ENCODE measurements at regions not wholly inside any gene's neighbourhood (a gene's known extent, or its start where the extent isn't known, plus 50 kb on each side); places are given as distances from the start of the nearest gene placed in this dataset.
"Not testable (repeated sequence)": the region's sequence is repeated elsewhere in the genome, so short reads cannot be mapped to it uniquely, and the experiment has no call there.

- Mint-ChIP-seq H3K4me1 (peaks cover 50% of the 10 kb centered on the region), H3K36me3 (ENCODE audit: insufficient read depth) (peaks cover 3% of the 10 kb centered on the region)
Observed at GRCh38 chr1:58966103-58966916, 182.5 kb upstream of the JUN start.

GRCh38 chr1:58966917-58967740 is 183.3 kb upstream of the JUN start:
- Mint-ChIP-seq H3K9me3 (no peaks in the 10 kb centered on the region), H3K27me3 (no peaks in the 10 kb centered on the region), H3K27ac (ENCODE audit: low read depth) (peak overlapping the region; percentile 62), H3K4me1 (peaks cover 56% of the 10 kb centered on the region), H3K4me3 (no peak overlapping the region), H3K36me3 (ENCODE audit: insufficient read depth) (peaks cover 3% of the 10 kb centered on the region)
- DNase-seq (ENCODE audit: low spot score in 2 of 2) (no peak), ATAC-seq (replicated peaks; ENCODE audit: extremely low read depth, poor library complexity, severe bottlenecking) (no peak)

More at GRCh38 chr1:58966103-58966916, 182.5 kb upstream of the JUN start:
- H3K9me3 Mint-ChIP-seq: no peaks in the 10 kb centered on the region
- peak overlapping the region; percentile 62 for H3K27ac Mint-ChIP-seq (ENCODE audit: low read depth)
- ATAC-seq (replicated peaks; ENCODE audit: extremely low read depth, poor library complexity, severe bottlenecking): no peak
- H3K4me3 Mint-ChIP-seq: no peak overlapping the region
- no peak for DNase-seq (ENCODE audit: low spot score in 2 of 2)
- H3K27me3 Mint-ChIP-seq: no peaks in the 10 kb centered on the region

DNA sequence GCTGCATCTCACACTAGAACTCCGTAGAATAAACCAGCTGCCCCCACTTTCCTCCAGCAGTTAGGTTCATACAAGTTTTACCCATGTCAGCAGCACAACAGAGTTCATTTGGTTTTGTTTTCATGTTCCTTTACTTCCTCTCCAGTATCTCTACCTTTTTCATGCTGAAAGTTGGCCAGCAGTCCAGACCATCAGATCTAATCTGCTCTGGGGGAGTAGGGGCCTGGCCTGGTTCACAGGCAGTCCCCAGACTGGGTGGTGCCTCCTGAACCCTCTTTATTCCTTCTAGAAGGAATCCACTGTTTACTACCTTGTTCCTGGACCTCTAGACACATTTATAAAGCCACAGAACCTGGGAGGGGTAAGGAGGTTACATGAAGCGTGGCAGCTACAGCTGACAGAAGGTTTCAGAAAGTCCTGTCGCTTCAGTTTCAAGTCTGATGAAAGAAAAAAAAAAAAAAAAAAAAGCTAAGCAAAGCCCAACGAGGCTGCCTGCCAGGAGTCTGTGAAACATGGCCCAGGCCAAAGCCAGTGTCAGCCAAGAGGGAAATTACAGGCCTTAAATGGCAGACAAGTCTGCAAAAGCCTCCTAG is 184.6 kb upstream of the JUN start:
- peaks cover 57% of the 10 kb centered on the region for H3K4me1 Mint-ChIP-seq
- H3K27me3 Mint-ChIP-seq: no peaks in the 10 kb centered on the region
- DNase-seq (ENCODE audit: low spot score in 2 of 2): peak in 1 of 2 donors; percentile 15
- peak overlapping the region; percentile 23 for H3K4me3 Mint-ChIP-seq
- ATAC-seq (replicated peaks; ENCODE audit: extremely low read depth, poor library complexity, severe bottlenecking): peak; percentile 63
- H3K9me3 Mint-ChIP-seq: no peaks in the 10 kb centered on the region
- peaks cover 3% of the 10 kb centered on the region for H3K36me3 Mint-ChIP-seq (ENCODE audit: insufficient read depth)
- H3K27ac Mint-ChIP-seq (ENCODE audit: low read depth): peak overlapping the region; percentile 84

- peaks cover 55% of the 10 kb centered on the region for H3K4me1 Mint-ChIP-seq
Observed at GRCh38 chr1:58969176-58969575, 185.3 kb upstream of the JUN start.

GRCh38 chr1:58971629-58972140 is 187.8 kb upstream of the JUN start:
- no peaks in the 10 kb centered on the region for H3K27me3 Mint-ChIP-seq
- ATAC-seq (replicated peaks; ENCODE audit: extremely low read depth, poor library complexity, severe bottlenecking) (no peak), DNase-seq (ENCODE audit: low spot score in 2 of 2) (no peak)
- peaks cover 3% of the 10 kb centered on the region for H3K36me3 Mint-ChIP-seq (ENCODE audit: insufficient read depth)
- no peaks in the 10 kb centered on the region for H3K9me3 Mint-ChIP-seq
- no peak overlapping the region for H3K27ac Mint-ChIP-seq (ENCODE audit: low read depth)
- peaks cover 36% of the 10 kb centered on the region for H3K4me1 Mint-ChIP-seq
- H3K4me3 Mint-ChIP-seq: no peak overlapping the region

More at GRCh38 chr1:58969176-58969575, 185.3 kb upstream of the JUN start:
- H3K4me3 Mint-ChIP-seq; DNase-seq (ENCODE audit: low spot score in 2 of 2); H3K9me3 Mint-ChIP-seq; H3K27me3 Mint-ChIP-seq; H3K36me3 Mint-ChIP-seq (ENCODE audit: insufficient read depth): not testable (repeated sequence)
- ATAC-seq (replicated peaks; ENCODE audit: extremely low read depth, poor library complexity, severe bottlenecking): peak; percentile 44
- H3K27ac Mint-ChIP-seq (ENCODE audit: low read depth): peak overlapping the region; percentile 84

GRCh38 chr1:58975888-58976287 is 192.0 kb upstream of the JUN start:
- Mint-ChIP-seq H3K27ac (ENCODE audit: low read depth) (no peak overlapping the region), H3K36me3 (ENCODE audit: insufficient read depth) (no peaks in the 10 kb centered on the region), H3K4me3 (no peak overlapping the region), H3K27me3 (no peaks in the 10 kb centered on the region), H3K4me1 (peaks cover 23% of the 10 kb centered on the region), H3K9me3 (no peaks in the 10 kb centered on the region)
- DNase-seq (ENCODE audit: low spot score in 2 of 2) (no peak), ATAC-seq (replicated peaks; ENCODE audit: extremely low read depth, poor library complexity, severe bottlenecking) (no peak)

DNA sequence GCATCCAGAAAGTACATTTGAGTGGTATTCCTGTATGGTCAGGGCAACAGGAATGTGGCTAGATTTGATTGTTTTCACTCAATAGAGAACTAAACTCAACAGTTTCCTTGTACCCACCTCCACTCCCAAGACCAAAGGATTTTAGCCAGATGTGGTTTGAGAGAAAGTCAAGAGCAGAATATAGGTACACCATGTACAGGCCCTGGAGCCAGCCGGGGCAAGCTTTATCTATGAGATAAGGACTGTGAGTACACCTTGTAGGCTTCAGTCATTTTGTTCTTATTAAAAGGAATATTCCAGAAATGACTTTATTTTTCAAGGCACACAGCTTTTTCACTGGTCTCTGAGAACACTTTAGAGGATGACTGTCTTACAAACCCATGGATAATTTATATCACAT is 192.4 kb upstream of the JUN start:
- no peak overlapping the region for H3K27ac Mint-ChIP-seq (ENCODE audit: low read depth)
- no peaks in the 10 kb centered on the region for H3K27me3 Mint-ChIP-seq
- DNase-seq (ENCODE audit: low spot score in 2 of 2) (no peak), ATAC-seq (replicated peaks; ENCODE audit: extremely low read depth, poor library complexity, severe bottlenecking) (no peak)
- H3K9me3 Mint-ChIP-seq: no peaks in the 10 kb centered on the region
- H3K4me1 Mint-ChIP-seq: peaks cover 23% of the 10 kb centered on the region
- no peak overlapping the region for H3K4me3 Mint-ChIP-seq
- no peaks in the 10 kb centered on the region for H3K36me3 Mint-ChIP-seq (ENCODE audit: insufficient read depth)

DNA sequence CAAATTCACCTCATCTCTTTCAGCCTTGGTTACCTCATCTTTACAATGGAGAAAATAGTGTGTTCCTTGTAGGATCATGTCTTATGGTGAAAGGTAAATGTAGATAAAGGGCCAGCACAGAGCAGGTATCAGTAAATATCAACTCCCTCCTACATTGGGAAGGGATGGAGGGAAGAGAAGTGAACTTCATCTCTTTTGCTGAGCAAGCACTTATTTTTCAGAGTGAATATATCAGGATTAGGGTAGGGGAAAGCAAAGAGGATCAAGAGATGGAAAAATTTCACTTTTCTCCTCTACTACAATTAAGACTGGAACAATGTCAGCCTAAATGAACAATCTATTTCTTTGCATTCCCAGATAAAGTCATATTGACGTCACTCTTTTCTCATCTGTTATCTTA is 193.8 kb upstream of the JUN start:
- Mint-ChIP-seq H3K4me3 (no peak overlapping the region), H3K36me3 (ENCODE audit: insufficient read depth) (no peaks in the 10 kb centered on the region), H3K27ac (ENCODE audit: low read depth) (no peak overlapping the region), H3K27me3 (no peaks in the 10 kb centered on the region), H3K9me3 (no peaks in the 10 kb centered on the region), H3K4me1 (peaks cover 17% of the 10 kb centered on the region)
- DNase-seq (ENCODE audit: low spot score in 2 of 2) (no peak), ATAC-seq (replicated peaks; ENCODE audit: extremely low read depth, poor library complexity, severe bottlenecking) (no peak)

DNA sequence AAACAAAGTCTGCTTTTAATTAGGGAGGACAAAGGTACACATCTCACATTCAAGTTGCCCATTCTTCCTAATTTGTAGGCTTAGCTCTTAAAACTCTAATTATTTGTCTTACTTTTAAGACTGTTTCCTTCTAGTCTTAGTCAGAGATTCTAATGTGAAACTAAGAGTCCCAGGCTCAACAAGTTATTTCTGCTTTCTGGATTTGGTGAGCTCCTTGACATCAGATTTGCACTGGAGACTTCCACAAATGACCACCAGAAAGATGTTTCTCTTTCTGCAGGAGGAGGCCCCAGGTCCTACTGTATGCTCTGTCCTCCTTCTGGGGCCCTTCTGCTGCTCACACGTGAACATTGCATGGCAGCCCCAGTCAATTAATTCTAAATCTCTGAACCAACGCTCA is 194.2 kb upstream of the JUN start:
- DNase-seq (ENCODE audit: low spot score in 2 of 2): no peak
- H3K27ac Mint-ChIP-seq (ENCODE audit: low read depth): no peak overlapping the region
- H3K4me1 Mint-ChIP-seq: peaks cover 17% of the 10 kb centered on the region
- H3K36me3 Mint-ChIP-seq (ENCODE audit: insufficient read depth): no peaks in the 10 kb centered on the region
- H3K4me3 Mint-ChIP-seq: no peak overlapping the region
- ATAC-seq (replicated peaks; ENCODE audit: extremely low read depth, poor library complexity, severe bottlenecking): no peak
- no peaks in the 10 kb centered on the region for H3K9me3 Mint-ChIP-seq
- no peaks in the 10 kb centered on the region for H3K27me3 Mint-ChIP-seq

DNA sequence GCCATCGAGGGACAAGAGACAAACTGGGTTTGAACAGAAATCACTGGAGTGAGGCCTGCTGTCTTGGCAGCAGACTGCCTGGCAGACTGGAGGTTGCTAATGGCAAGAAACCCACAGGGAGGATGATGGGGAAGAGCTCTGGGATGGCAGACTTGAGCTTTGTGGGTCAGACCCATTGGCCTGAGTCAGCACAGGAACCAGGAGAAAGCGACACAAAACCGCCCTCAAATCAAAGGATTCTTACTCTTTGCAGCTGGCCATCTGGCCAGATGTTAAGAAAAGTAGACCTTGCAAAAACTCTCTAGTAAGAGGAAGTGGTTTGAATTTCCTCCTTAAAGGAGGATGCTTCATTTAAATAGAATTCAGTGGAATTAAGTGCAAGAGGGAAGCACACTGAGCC is 195.2 kb upstream of the JUN start:
- H3K9me3 Mint-ChIP-seq: no peaks in the 10 kb centered on the region
- DNase-seq (ENCODE audit: low spot score in 2 of 2): no peak
- peaks cover 22% of the 10 kb centered on the region for H3K4me1 Mint-ChIP-seq
- H3K36me3 Mint-ChIP-seq (ENCODE audit: insufficient read depth): no peaks in the 10 kb centered on the region
- no peak for ATAC-seq (replicated peaks; ENCODE audit: extremely low read depth, poor library complexity, severe bottlenecking)
- no peak overlapping the region for H3K4me3 Mint-ChIP-seq
- no peaks in the 10 kb centered on the region for H3K27me3 Mint-ChIP-seq
- H3K27ac Mint-ChIP-seq (ENCODE audit: low read depth): no peak overlapping the region

DNA sequence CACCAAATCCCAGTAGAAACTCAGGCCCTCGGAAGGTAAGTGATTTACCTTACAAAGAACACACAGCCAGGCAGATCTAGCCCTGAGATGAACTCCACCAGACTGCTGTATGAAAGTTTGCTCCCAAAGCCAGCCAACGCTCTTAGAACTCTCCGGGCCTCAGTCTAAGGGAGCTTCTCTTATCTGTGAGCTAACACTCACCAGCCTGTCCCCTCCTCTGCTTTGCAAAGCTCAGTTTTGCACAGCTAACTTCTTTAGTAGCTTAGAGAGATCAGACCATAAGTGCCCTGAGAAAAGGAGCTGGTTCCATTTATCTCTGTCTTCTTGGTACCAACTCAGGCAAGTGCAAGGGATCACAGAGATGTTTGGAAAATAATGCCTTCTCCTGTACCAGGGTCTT is 195.8 kb upstream of the JUN start:
- Mint-ChIP-seq H3K9me3 (no peaks in the 10 kb centered on the region), H3K36me3 (ENCODE audit: insufficient read depth) (no peaks in the 10 kb centered on the region), H3K27me3 (no peaks in the 10 kb centered on the region), H3K4me1 (peaks cover 23% of the 10 kb centered on the region), H3K4me3 (no peak overlapping the region), H3K27ac (ENCODE audit: low read depth) (no peak overlapping the region)
- DNase-seq (ENCODE audit: low spot score in 2 of 2) (no peak), ATAC-seq (replicated peaks; ENCODE audit: extremely low read depth, poor library complexity, severe bottlenecking) (no peak)

DNA sequence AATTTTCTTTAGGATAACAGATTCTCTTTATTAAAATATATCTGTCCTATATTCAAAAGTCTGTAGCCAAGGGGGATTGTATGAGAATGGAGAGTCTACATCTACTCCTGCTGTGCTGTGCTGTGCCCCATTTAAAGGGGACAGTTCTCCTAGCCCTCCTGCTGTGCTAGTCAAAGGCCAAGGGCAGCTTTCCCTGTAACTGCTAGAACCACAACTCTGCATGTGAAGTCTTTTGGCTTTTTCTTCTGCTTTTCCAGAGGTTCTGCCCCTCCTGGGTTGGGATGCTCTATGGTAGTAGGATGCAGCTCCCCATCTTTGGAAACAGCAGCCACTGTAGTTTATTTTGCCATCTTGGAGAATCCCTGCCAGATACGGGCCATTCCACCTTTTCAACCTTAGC is 197.5 kb upstream of the JUN start:
- H3K36me3 Mint-ChIP-seq (ENCODE audit: insufficient read depth): no peaks in the 10 kb centered on the region
- no peaks in the 10 kb centered on the region for H3K9me3 Mint-ChIP-seq
- ATAC-seq (replicated peaks; ENCODE audit: extremely low read depth, poor library complexity, severe bottlenecking): no peak
- DNase-seq (ENCODE audit: low spot score in 2 of 2): no peak
- no peaks in the 10 kb centered on the region for H3K27me3 Mint-ChIP-seq
- no peak overlapping the region for H3K27ac Mint-ChIP-seq (ENCODE audit: low read depth)
- H3K4me1 Mint-ChIP-seq: peaks cover 23% of the 10 kb centered on the region
- no peak overlapping the region for H3K4me3 Mint-ChIP-seq
